ENCODE measurements at regions not wholly inside any gene's neighbourhood (a gene's known extent, or its start where the extent isn't known, plus 50 kb on each side); places are given as distances from the start of the nearest gene placed in this dataset.

- no peak for TF ChIP-seq POLR2AphosphoS5 (IDR thresholded peaks at IDR 0.05; ENCODE audit: borderline replicate concordance, low read depth, low read length)
- no peak for TF ChIP-seq FOXP2 (optimal IDR thresholded peaks at IDR 0.05; ENCODE audit: control extremely low read depth, extremely low read length, insufficient read depth)
- TF ChIP-seq EZH2 (IDR thresholded peaks at IDR 0.05), result no peak
Observed at GRCh38 chr10:108791794-108792474, 1131.4 kb downstream of the XPNPEP1 start.

Measured in SK-N-MC (cell line).